ENCODE measurements at regions not wholly inside any gene's neighbourhood (a gene's known extent, or its start where the extent isn't known, plus 50 kb on each side); places are given as distances from the start of the nearest gene placed in this dataset.
"Not testable (repeated sequence)": the region's sequence is repeated elsewhere in the genome, so short reads cannot be mapped to it uniquely, and the experiment has no call there.

GRCh38 chr7:79934727-79935126, 199.9 kb upstream of the GNAI1 start:
- no peaks in the 10 kb centered on the region for H3K4me1 ChIP-seq (ENCODE audit: control insufficient read depth in 3 of 3, insufficient read depth in 3 of 3, low read length in 3 of 3)
- H3K27ac ChIP-seq (ENCODE audit: low read depth, low read length) = no peak overlapping the region
- no peak overlapping the region for H3K9ac ChIP-seq (ENCODE audit: low read depth in 1 of 3, low read length in 3 of 3)
- no peaks in the 10 kb centered on the region for H3K9me3 ChIP-seq (ENCODE audit: control insufficient read depth in 3 of 3, low read length in 3 of 3)
- H3K4me3 ChIP-seq (ENCODE audit: low read length in 3 of 3) = no peak overlapping the region
- no peaks in the 10 kb centered on the region for H3K36me3 ChIP-seq (ENCODE audit: control insufficient read depth in 3 of 3, insufficient read depth in 3 of 3, low read length in 3 of 3)
- H3K27me3 ChIP-seq (ENCODE audit: control insufficient read depth in 3 of 3, insufficient read depth in 3 of 3, low read length in 3 of 3) = no peaks in the 10 kb centered on the region

- no peak overlapping the region for H3K4me3 ChIP-seq (ENCODE audit: low read length in 3 of 3)
- H3K36me3 ChIP-seq (ENCODE audit: control insufficient read depth in 3 of 3, insufficient read depth in 3 of 3, low read length in 3 of 3) = no peaks in the 10 kb centered on the region
- no peaks in the 10 kb centered on the region for H3K27me3 ChIP-seq (ENCODE audit: control insufficient read depth in 3 of 3, insufficient read depth in 3 of 3, low read length in 3 of 3)
- H3K9ac ChIP-seq (ENCODE audit: low read depth in 1 of 3, low read length in 3 of 3) = no peak overlapping the region
- no peaks in the 10 kb centered on the region for H3K4me1 ChIP-seq (ENCODE audit: control insufficient read depth in 3 of 3, insufficient read depth in 3 of 3, low read length in 3 of 3)
- H3K27ac ChIP-seq (ENCODE audit: low read depth, low read length) = no peak overlapping the region
- H3K9me3 ChIP-seq (ENCODE audit: control insufficient read depth in 3 of 3, low read length in 3 of 3) = no peaks in the 10 kb centered on the region
Measured at GRCh38 chr7:79933144-79933543, 201.5 kb upstream of the GNAI1 start.

GRCh38 chr7:79930604-79931003, 204.0 kb upstream of the GNAI1 start:
- Histone ChIP-seq H3K36me3 (ENCODE audit: control insufficient read depth in 3 of 3, insufficient read depth in 3 of 3, low read length in 3 of 3) (no peaks in the 10 kb centered on the region), H3K9ac (ENCODE audit: low read depth in 1 of 3, low read length in 3 of 3) (no peak overlapping the region), H3K27ac (ENCODE audit: low read depth, low read length) (no peak overlapping the region), H3K4me3 (ENCODE audit: low read length in 3 of 3) (no peak overlapping the region), H3K9me3 (ENCODE audit: control insufficient read depth in 3 of 3, low read length in 3 of 3) (no peaks in the 10 kb centered on the region), H3K27me3 (ENCODE audit: control insufficient read depth in 3 of 3, insufficient read depth in 3 of 3, low read length in 3 of 3) (no peaks in the 10 kb centered on the region), H3K4me1 (ENCODE audit: control insufficient read depth in 3 of 3, insufficient read depth in 3 of 3, low read length in 3 of 3) (no peaks in the 10 kb centered on the region)

- Histone ChIP-seq H3K4me3 (ENCODE audit: low read length in 3 of 3) (no peak overlapping the region), H3K27ac (ENCODE audit: low read depth, low read length) (no peak overlapping the region), H3K9me3 (ENCODE audit: control insufficient read depth in 3 of 3, low read length in 3 of 3) (no peaks in the 10 kb centered on the region), H3K9ac (ENCODE audit: low read depth in 1 of 3, low read length in 3 of 3) (no peak overlapping the region), H3K4me1 (ENCODE audit: control insufficient read depth in 3 of 3, insufficient read depth in 3 of 3, low read length in 3 of 3) (no peaks in the 10 kb centered on the region), H3K36me3 (ENCODE audit: control insufficient read depth in 3 of 3, insufficient read depth in 3 of 3, low read length in 3 of 3) (no peaks in the 10 kb centered on the region), H3K27me3 (ENCODE audit: control insufficient read depth in 3 of 3, insufficient read depth in 3 of 3, low read length in 3 of 3) (no peaks in the 10 kb centered on the region)
Measured at GRCh38 chr7:79927116-79927515, 207.5 kb upstream of the GNAI1 start.

GRCh38 chr7:79923953-79924352, 210.7 kb upstream of the GNAI1 start:
- no peaks in the 10 kb centered on the region for H3K4me1 ChIP-seq (ENCODE audit: control insufficient read depth in 3 of 3, insufficient read depth in 3 of 3, low read length in 3 of 3)
- no peaks in the 10 kb centered on the region for H3K27me3 ChIP-seq (ENCODE audit: control insufficient read depth in 3 of 3, insufficient read depth in 3 of 3, low read length in 3 of 3)
- no peaks in the 10 kb centered on the region for H3K9me3 ChIP-seq (ENCODE audit: control insufficient read depth in 3 of 3, low read length in 3 of 3)
- H3K4me3 ChIP-seq (ENCODE audit: low read length in 3 of 3) = no peak overlapping the region
- H3K36me3 ChIP-seq (ENCODE audit: control insufficient read depth in 3 of 3, insufficient read depth in 3 of 3, low read length in 3 of 3) = no peaks in the 10 kb centered on the region
- no peak overlapping the region for H3K27ac ChIP-seq (ENCODE audit: low read depth, low read length)
- H3K9ac ChIP-seq (ENCODE audit: low read depth in 1 of 3, low read length in 3 of 3) = no peak overlapping the region

GRCh38 chr7:79922894-79923293, 211.7 kb upstream of the GNAI1 start:
- H3K27ac ChIP-seq (ENCODE audit: low read depth, low read length) = no peak overlapping the region
- no peaks in the 10 kb centered on the region for H3K36me3 ChIP-seq (ENCODE audit: control insufficient read depth in 3 of 3, insufficient read depth in 3 of 3, low read length in 3 of 3)
- H3K27me3 ChIP-seq (ENCODE audit: control insufficient read depth in 3 of 3, insufficient read depth in 3 of 3, low read length in 3 of 3) = no peaks in the 10 kb centered on the region
- H3K4me3 ChIP-seq (ENCODE audit: low read length in 3 of 3) = no peak overlapping the region
- no peaks in the 10 kb centered on the region for H3K9me3 ChIP-seq (ENCODE audit: control insufficient read depth in 3 of 3, low read length in 3 of 3)
- no peaks in the 10 kb centered on the region for H3K4me1 ChIP-seq (ENCODE audit: control insufficient read depth in 3 of 3, insufficient read depth in 3 of 3, low read length in 3 of 3)
- no peak overlapping the region for H3K9ac ChIP-seq (ENCODE audit: low read depth in 1 of 3, low read length in 3 of 3)

GRCh38 chr7:79921976-79922375, 212.7 kb upstream of the GNAI1 start:
- Histone ChIP-seq H3K27me3 (ENCODE audit: control insufficient read depth in 3 of 3, insufficient read depth in 3 of 3, low read length in 3 of 3) (no peaks in the 10 kb centered on the region), H3K27ac (ENCODE audit: low read depth, low read length) (no peak overlapping the region), H3K9ac (ENCODE audit: low read depth in 1 of 3, low read length in 3 of 3) (no peak overlapping the region), H3K4me3 (ENCODE audit: low read length in 3 of 3) (no peak overlapping the region), H3K36me3 (ENCODE audit: control insufficient read depth in 3 of 3, insufficient read depth in 3 of 3, low read length in 3 of 3) (no peaks in the 10 kb centered on the region), H3K9me3 (ENCODE audit: control insufficient read depth in 3 of 3, low read length in 3 of 3) (no peaks in the 10 kb centered on the region), H3K4me1 (ENCODE audit: control insufficient read depth in 3 of 3, insufficient read depth in 3 of 3, low read length in 3 of 3) (no peaks in the 10 kb centered on the region)

GRCh38 chr7:79918632-79919031, 216.0 kb upstream of the GNAI1 start:
- H3K4me1 ChIP-seq (ENCODE audit: control insufficient read depth in 3 of 3, insufficient read depth in 3 of 3, low read length in 3 of 3); H3K9ac ChIP-seq (ENCODE audit: low read depth in 1 of 3, low read length in 3 of 3); H3K9me3 ChIP-seq (ENCODE audit: control insufficient read depth in 3 of 3, low read length in 3 of 3); H3K36me3 ChIP-seq (ENCODE audit: control insufficient read depth in 3 of 3, insufficient read depth in 3 of 3, low read length in 3 of 3); H3K4me3 ChIP-seq (ENCODE audit: low read length in 3 of 3); H3K27me3 ChIP-seq (ENCODE audit: control insufficient read depth in 3 of 3, insufficient read depth in 3 of 3, low read length in 3 of 3); H3K27ac ChIP-seq (ENCODE audit: low read depth, low read length): not testable (repeated sequence)

GRCh38 chr7:79915346-79915745, 219.3 kb upstream of the GNAI1 start:
- not testable (repeated sequence) for H3K4me1 ChIP-seq (ENCODE audit: control insufficient read depth in 3 of 3, insufficient read depth in 3 of 3, low read length in 3 of 3); H3K27ac ChIP-seq (ENCODE audit: low read depth, low read length); H3K4me3 ChIP-seq (ENCODE audit: low read length in 3 of 3); H3K27me3 ChIP-seq (ENCODE audit: control insufficient read depth in 3 of 3, insufficient read depth in 3 of 3, low read length in 3 of 3); H3K36me3 ChIP-seq (ENCODE audit: control insufficient read depth in 3 of 3, insufficient read depth in 3 of 3, low read length in 3 of 3); H3K9ac ChIP-seq (ENCODE audit: low read depth in 1 of 3, low read length in 3 of 3); H3K9me3 ChIP-seq (ENCODE audit: control insufficient read depth in 3 of 3, low read length in 3 of 3)

- H3K36me3 ChIP-seq (ENCODE audit: control insufficient read depth in 3 of 3, insufficient read depth in 3 of 3, low read length in 3 of 3) = no peaks in the 10 kb centered on the region
- no peaks in the 10 kb centered on the region for H3K9me3 ChIP-seq (ENCODE audit: control insufficient read depth in 3 of 3, low read length in 3 of 3)
- H3K4me3 ChIP-seq (ENCODE audit: low read length in 3 of 3) = no peak overlapping the region
- H3K4me1 ChIP-seq (ENCODE audit: control insufficient read depth in 3 of 3, insufficient read depth in 3 of 3, low read length in 3 of 3) = no peaks in the 10 kb centered on the region
- no peaks in the 10 kb centered on the region for H3K27me3 ChIP-seq (ENCODE audit: control insufficient read depth in 3 of 3, insufficient read depth in 3 of 3, low read length in 3 of 3)
- H3K9ac ChIP-seq (ENCODE audit: low read depth in 1 of 3, low read length in 3 of 3) = no peak overlapping the region
- no peak overlapping the region for H3K27ac ChIP-seq (ENCODE audit: low read depth, low read length)
Measured at GRCh38 chr7:79912213-79912633, 222.4 kb upstream of the GNAI1 start.

GRCh38 chr7:79911420-79911819, 223.2 kb upstream of the GNAI1 start:
- H3K9me3 ChIP-seq (ENCODE audit: control insufficient read depth in 3 of 3, low read length in 3 of 3) = no peaks in the 10 kb centered on the region
- no peak overlapping the region for H3K9ac ChIP-seq (ENCODE audit: low read depth in 1 of 3, low read length in 3 of 3)
- H3K4me3 ChIP-seq (ENCODE audit: low read length in 3 of 3) = no peak overlapping the region
- H3K36me3 ChIP-seq (ENCODE audit: control insufficient read depth in 3 of 3, insufficient read depth in 3 of 3, low read length in 3 of 3) = no peaks in the 10 kb centered on the region
- H3K27me3 ChIP-seq (ENCODE audit: control insufficient read depth in 3 of 3, insufficient read depth in 3 of 3, low read length in 3 of 3) = no peaks in the 10 kb centered on the region
- H3K4me1 ChIP-seq (ENCODE audit: control insufficient read depth in 3 of 3, insufficient read depth in 3 of 3, low read length in 3 of 3) = no peaks in the 10 kb centered on the region
- H3K27ac ChIP-seq (ENCODE audit: low read depth, low read length) = no peak overlapping the region

Data from skeletal muscle tissue (tissue), 3 donors.